ENCODE measurements at regions not wholly inside any gene's neighbourhood (a gene's known extent, or its start where the extent isn't known, plus 50 kb on each side); places are given as distances from the start of the nearest gene placed in this dataset.

GRCh38 chr7:130914554-130915294, 180.7 kb upstream of the KLF14 start:
- TF ChIP-seq, protein P1, sequence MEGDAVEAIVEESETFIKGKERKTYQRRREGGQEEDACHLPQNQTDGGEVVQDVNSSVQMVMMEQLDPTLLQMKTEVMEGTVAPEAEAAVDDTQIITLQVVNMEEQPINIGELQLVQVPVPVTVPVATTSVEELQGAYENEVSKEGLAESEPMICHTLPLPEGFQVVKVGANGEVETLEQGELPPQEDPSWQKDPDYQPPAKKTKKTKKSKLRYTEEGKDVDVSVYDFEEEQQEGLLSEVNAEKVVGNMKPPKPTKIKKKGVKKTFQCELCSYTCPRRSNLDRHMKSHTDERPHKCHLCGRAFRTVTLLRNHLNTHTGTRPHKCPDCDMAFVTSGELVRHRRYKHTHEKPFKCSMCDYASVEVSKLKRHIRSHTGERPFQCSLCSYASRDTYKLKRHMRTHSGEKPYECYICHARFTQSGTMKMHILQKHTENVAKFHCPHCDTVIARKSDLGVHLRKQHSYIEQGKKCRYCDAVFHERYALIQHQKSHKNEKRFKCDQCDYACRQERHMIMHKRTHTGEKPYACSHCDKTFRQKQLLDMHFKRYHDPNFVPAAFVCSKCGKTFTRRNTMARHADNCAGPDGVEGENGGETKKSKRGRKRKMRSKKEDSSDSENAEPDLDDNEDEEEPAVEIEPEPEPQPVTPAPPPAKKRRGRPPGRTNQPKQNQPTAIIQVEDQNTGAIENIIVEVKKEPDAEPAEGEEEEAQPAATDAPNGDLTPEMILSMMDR (IDR thresholded peaks at IDR 0.05) = no peak
- TF ChIP-seq POLR2A (IDR thresholded peaks at IDR 0.05) = no peak
